HCT116 (cell line): ENCODE measurements at regions not wholly inside any gene's neighbourhood (a gene's known extent, or its start where the extent isn't known, plus 50 kb on each side); places are given as distances from the start of the nearest gene placed in this dataset.

ENCODE experiments used
- ATAC-seq: fragments of 200-7000 bp; cut with Tn5 transposase; 2 replicates; pipeline ENCODE4 v1.9.1; 2020; ENCODE audit warnings: mild to moderate bottlenecking, moderate library complexity
- BruUV-seq: library from RNA; stranded (reverse); fragments of 400-500 nt; replicated peaks from 2 replicates; lab custom pipeline; 2021; lab: Mats Ljungman, UMichigan
- CTCF ChIA-PET: fragments of 300-600 bp; sonication (Branson Sonifier 250); formaldehyde crosslinking; loops from one replicate; lab custom pipeline; 2021; ENCODE audit warnings: antibody characterized with exemption; lab: Charles Lee
- POLR2A ChIA-PET: fragments of 300-600, 350-600 bp; sonication (Branson Sonifier 250); formaldehyde crosslinking; loops from one replicate; lab custom pipeline; 2021; ENCODE audit warnings: antibody characterized with exemption; lab: Charles Lee
- RAD21 ChIA-PET, 2 experiments: fragments of 300-600 bp; sonication (Branson Sonifier 250); formaldehyde crosslinking; loops; one replicate each; lab custom pipeline; 2023; ENCODE audit warnings: low total read pairs in 2 of 2; ENCODE audit not compliant: uncharacterized antibody in 2 of 2, unreplicated experiment in 2 of 2, low non-redundant PET in 1 of 2; lab: Charles Lee
- DNase-seq: peaks from one replicate; pipeline ENCODE4 v3.0.0-alpha.2; 2010; ENCODE audit warnings: low read depth, low spot score
- H2AFZ ChIP-seq: fragments of 200-600 bp; shearing (Covaris generic), sonication (generic); 2 replicates; pipeline ENCODE4 v1.6.1; 2017; ENCODE audit warnings: low read depth, mixed run types, mixed read lengths, antibody characterized with exemption, low read length; ENCODE audit not compliant: poor library complexity, severe bottlenecking
- H3K27ac ChIP-seq: 2 replicates; pipeline ENCODE4 v1.5.1; 2012; ENCODE audit warnings: low read depth, low read length
- H3K27me3 ChIP-seq: fragments of 200-600 bp; sonication (generic); 2 replicates; pipeline ENCODE4 v1.6.1; 2016; ENCODE audit warnings: mixed run types, low read length, mixed read lengths; ENCODE audit not compliant: insufficient read depth
- H3K36me3 ChIP-seq, 2 experiments: fragments of 200-500 bp in 1 of 2; fragments of 200-600 bp in 1 of 2; sonication (Bioruptor generic) in 1 of 2; sonication (generic) in 1 of 2; 2 replicates each; pipeline versions ENCODE4 v1.5.1 to v1.6.1; 2014 to 2016; ENCODE audit warnings: low read length in 2 of 2, inconsistent platforms in 1 of 2, mixed read lengths in 1 of 2, mixed run types in 1 of 2; ENCODE audit not compliant: insufficient read depth in 2 of 2, control insufficient read depth in 1 of 2
- H3K4me1 ChIP-seq, 2 experiments: fragments of 200-600 bp in 1 of 2; sonication (generic) in 1 of 2; 2 replicates each; pipeline versions ENCODE4 v1.5.1 to v1.6.1; 2012 to 2017; ENCODE audit warnings: low read length in 2 of 2, inconsistent platforms in 1 of 2, mild to moderate bottlenecking in 1 of 2, mixed read lengths in 1 of 2, mixed run types in 1 of 2, moderate library complexity in 1 of 2; ENCODE audit not compliant: insufficient read depth in 2 of 2, control insufficient read depth in 1 of 2
- H3K4me2 ChIP-seq: fragments of 200-600 bp; sonication (generic); 2 replicates; pipeline ENCODE4 v1.6.1; 2017; ENCODE audit warnings: mixed run types, low read length, mixed read lengths
- H3K4me3 ChIP-seq, 2 experiments: fragments of 200-600 bp in 1 of 2; sonication (generic) in 1 of 2; replicated peaks in 1 of 2; 2 replicates each; pipeline ENCODE4 v1.5.1; 2011 to 2016; ENCODE audit warnings: low read length in 2 of 2, control low read depth in 1 of 2, low read depth in 1 of 2, mild to moderate bottlenecking in 1 of 2, mixed read lengths in 1 of 2, mixed run types in 1 of 2
- H3K79me2 ChIP-seq: fragments of 200-600 bp; sonication (generic); 2 replicates; pipeline ENCODE4 v1.6.1; 2017; ENCODE audit warnings: mild to moderate bottlenecking, mixed run types, low read length, moderate library complexity, mixed read lengths; ENCODE audit not compliant: insufficient read depth
- H3K9ac ChIP-seq: fragments of 200-600 bp; sonication (generic); 2 replicates; pipeline ENCODE4 v1.6.1; 2016; ENCODE audit warnings: low read length, mixed read lengths
- H3K9me2 ChIP-seq: fragments of 200-600 bp; sonication (generic), shearing (Covaris generic); 2 replicates; pipeline ENCODE4 v1.6.1; 2017; ENCODE audit warnings: mixed run types, mild to moderate bottlenecking, moderate library complexity; ENCODE audit not compliant: insufficient read depth
- H3K9me3 ChIP-seq, 2 experiments: fragments of 200-500 bp in 1 of 2; fragments of 200-600 bp in 1 of 2; sonication (Bioruptor generic) in 1 of 2; sonication (generic) in 1 of 2; 2 replicates each; pipeline ENCODE4 v1.6.1; 2014 to 2017; ENCODE audit warnings: low read length in 2 of 2, mixed read lengths in 2 of 2, inconsistent platforms in 1 of 2, low read depth in 1 of 2, mild to moderate bottlenecking in 1 of 2, mixed run types in 1 of 2, moderate library complexity in 1 of 2; ENCODE audit not compliant: control insufficient read depth in 1 of 2, insufficient read depth in 1 of 2
- H4K20me1 ChIP-seq: fragments of 200-600 bp; sonication (generic), shearing (Covaris generic); 2 replicates; pipeline ENCODE4 v1.6.1; 2017; ENCODE audit warnings: mixed run types, mild to moderate bottlenecking, moderate library complexity; ENCODE audit not compliant: insufficient read depth
- ATF3 ChIP-seq: IDR thresholded peaks from 2 replicates; pipeline ENCODE4 v1.6.1; 2012
- CBX3 ChIP-seq: IDR thresholded peaks from 2 replicates; pipeline ENCODE4 v1.6.1; 2012; ENCODE audit warnings: low read depth
- CEBPB ChIP-seq: IDR thresholded peaks from 2 replicates; pipeline ENCODE4 v1.6.1; 2012; ENCODE audit warnings: low read depth
- CTCF ChIP-seq, 3 experiments: fragments of 200-600 bp in 1 of 3; sonication (generic) in 1 of 3; IDR thresholded peaks in 2 of 3; conservative IDR thresholded peaks in 1 of 3; 2 replicates each; pipeline ENCODE4 v1.5.1; 2012 to 2017; ENCODE audit warnings: low read depth in 2 of 3, low read length in 2 of 3, antibody characterized with exemption in 1 of 3, borderline replicate concordance in 1 of 3, control low read depth in 1 of 3, mild to moderate bottlenecking in 1 of 3, mixed read lengths in 1 of 3, mixed run types in 1 of 3, moderate library complexity in 1 of 3; ENCODE audit not compliant: insufficient read depth in 1 of 3
- EGR1 ChIP-seq: IDR thresholded peaks from 2 replicates; pipeline ENCODE4 v1.6.1; 2012; ENCODE audit warnings: low read depth
- EZH2 ChIP-seq: fragments of 200-600 bp; sonication (generic); IDR thresholded peaks from 2 replicates; pipeline ENCODE4 v1.6.1; 2017; ENCODE audit warnings: antibody characterized with exemption, mixed run types
- EZH2phosphoT487 ChIP-seq: fragments of 200-600 bp; IDR thresholded peaks from 2 replicates; pipeline ENCODE4 v1.6.1; 2018; ENCODE audit warnings: antibody characterized with exemption, borderline replicate concordance
- POLR2A ChIP-seq: IDR thresholded peaks from 2 replicates; pipeline ENCODE4 v1.7.0; 2011; ENCODE audit warnings: borderline replicate concordance; ENCODE audit not compliant: insufficient read depth, insufficient read length; ENCODE audit errors: extremely low read depth
- RAD21 ChIP-seq: IDR thresholded peaks from 2 replicates; pipeline ENCODE4 v1.6.1; 2012; ENCODE audit warnings: low read depth, mild to moderate bottlenecking
- REST ChIP-seq: IDR thresholded peaks from 2 replicates; pipeline ENCODE4 v1.6.1; 2012; ENCODE audit warnings: low read depth
- SIN3A ChIP-seq: IDR thresholded peaks from 2 replicates; pipeline ENCODE4 v1.6.1; 2012; ENCODE audit warnings: low read depth
- SRF ChIP-seq: IDR thresholded peaks from 2 replicates; pipeline ENCODE4 v1.6.1; 2012; ENCODE audit warnings: low read depth
- TCF7L2 ChIP-seq: IDR thresholded peaks from 2 replicates; pipeline ENCODE4 v1.7.0; 2011; ENCODE audit warnings: borderline replicate concordance, inconsistent platforms; ENCODE audit not compliant: insufficient read depth, insufficient read length; ENCODE audit errors: extremely low read depth
- ZNF274 ChIP-seq: fragments of 200-500 bp; sonication (Bioruptor generic); IDR thresholded peaks from 2 replicates; pipeline ENCODE4 v1.6.1; 2014; ENCODE audit warnings: mild to moderate bottlenecking, low read depth, low read length, inconsistent platforms
- intact Hi-C: fragments of 100-400 bp; cut with micrococcal nuclease; formaldehyde crosslinking; loops from 2 replicates; pipeline ENCODE4 v1.10.0; 2022

GRCh38 chr2:224165901-224166319, 126.8 kb upstream of the SERPINE2 start:
- Histone ChIP-seq H3K79me2 (no peaks in the 10 kb centered on the region), H3K9me3 (no peaks in the 10 kb centered on the region), H3K9me2 (no peaks in the 10 kb centered on the region), H2AFZ (no peak overlapping the region), H3K4me2 (no peak overlapping the region), H3K9ac (no peak overlapping the region), H4K20me1 (no peaks in the 10 kb centered on the region), H3K27ac (no peak overlapping the region), H3K36me3 (no peaks in the 10 kb centered on the region), H3K4me1 (no peaks in the 10 kb centered on the region), H3K27me3 (no peaks in the 10 kb centered on the region), H3K4me3 (no peak overlapping the region)
- CTCF ChIA-PET: no interaction called here
- DNase-seq: no peak
- no peak for ATAC-seq
- no TSS peak for BruUV-seq
- intact Hi-C loops: no loop called here
- POLR2A ChIA-PET: no interaction called here
- TF ChIP-seq EZH2: no peak
- TF ChIP-seq EGR1: no peak
- TF ChIP-seq ATF3: no peak
- TF ChIP-seq, all 23 proteins: peak for 0
- RAD21 ChIA-PET: no interaction called here

- H3K4me2 ChIP-seq: no peak overlapping the region
- ChIA-PET POLR2A (no interaction called here), CTCF (no interaction called here), RAD21 (no interaction called here)
- H3K79me2 ChIP-seq: no peaks in the 10 kb centered on the region
- no peaks in the 10 kb centered on the region for H3K36me3 ChIP-seq
- no peak for ATAC-seq
- H3K4me3 ChIP-seq: no peak overlapping the region
- intact Hi-C loops: no loop called here
- no peaks in the 10 kb centered on the region for H3K27me3 ChIP-seq
- BruUV-seq: no TSS peak
- no peaks in the 10 kb centered on the region for H3K4me1 ChIP-seq
- H3K9me2 ChIP-seq: no peaks in the 10 kb centered on the region
- DNase-seq: no peak
- H3K9ac ChIP-seq: no peak overlapping the region
- H3K27ac ChIP-seq: no peak overlapping the region
- no peaks in the 10 kb centered on the region for H3K9me3 ChIP-seq
- H2AFZ ChIP-seq: no peak overlapping the region
- no peaks in the 10 kb centered on the region for H4K20me1 ChIP-seq
- TF ChIP-seq CBX3 (no peak), EZH2phosphoT487 (no peak), CEBPB (no peak), ZNF274 (no peak), SRF (no peak), SIN3A (no peak), CTCF (IDR thresholded peaks at IDR 0.05 in 2 of 3, conservative IDR thresholded peaks at IDR 0.05 in 1 of 3; ENCODE audit: borderline replicate concordance in 1 of 3, insufficient read depth in 1 of 3, low read depth in 2 of 3, low read length in 2 of 3) (no peak), EZH2 (no peak), ATF3 (no peak), REST (no peak), RAD21 (no peak), EGR1 (no peak), TCF7L2 (no peak), POLR2A (no peak)
Measured at GRCh38 chr2:224163566-224164307, 124.7 kb upstream of the SERPINE2 start.
